Ishikawa (cell line): ENCODE measurements at regions not wholly inside any gene's neighbourhood (a gene's known extent, or its start where the extent isn't known, plus 50 kb on each side); places are given as distances from the start of the nearest gene placed in this dataset.

Experiments
- CEBPB ChIP-seq: IDR thresholded peaks from 2 replicates; pipeline ENCODE4 v1.6.1; 2012
- CREB1 ChIP-seq: IDR thresholded peaks from 2 replicates; pipeline ENCODE4 v1.6.1; 2012; ENCODE audit warnings: low read depth
- EGR1 ChIP-seq: IDR thresholded peaks from 2 replicates; pipeline ENCODE4 v1.6.1; 2012
- EP300 ChIP-seq: IDR thresholded peaks from 2 replicates; pipeline ENCODE4 v1.6.1; 2012; ENCODE audit warnings: borderline replicate concordance
- FOXM1 ChIP-seq: IDR thresholded peaks from 2 replicates; pipeline ENCODE4 v1.6.1; 2012; ENCODE audit warnings: low read depth, borderline replicate concordance
- NFIC ChIP-seq: IDR thresholded peaks from 2 replicates; pipeline ENCODE4 v1.6.1; 2012
- RAD21 ChIP-seq: IDR thresholded peaks from 2 replicates; pipeline ENCODE4 v1.6.1; 2012; ENCODE audit warnings: low read depth
- TAF1 ChIP-seq: IDR thresholded peaks from 2 replicates; pipeline ENCODE4 v1.6.1; 2012; ENCODE audit warnings: low read depth, mild to moderate bottlenecking
- TCF12 ChIP-seq: IDR thresholded peaks from 2 replicates; pipeline ENCODE4 v1.6.1; 2012; ENCODE audit warnings: low read depth
- TEAD4 ChIP-seq: IDR thresholded peaks from 2 replicates; pipeline ENCODE4 v1.6.1; 2012
- YY1 ChIP-seq: IDR thresholded peaks from 2 replicates; pipeline ENCODE4 v1.6.1; 2012; ENCODE audit warnings: low read depth
- ZBTB7A ChIP-seq: IDR thresholded peaks from 2 replicates; pipeline ENCODE4 v1.6.1; 2012; ENCODE audit warnings: low read depth
- TF ChIP-seq, protein P1 (sequence below): IDR thresholded peaks from 2 replicates; pipeline ENCODE4 v1.6.1; 2012
- TF ChIP-seq, protein P2 (sequence below): IDR thresholded peaks from 2 replicates; pipeline ENCODE4 v1.6.1; 2012; ENCODE audit warnings: low read depth, mild to moderate bottlenecking
- TF ChIP-seq, protein P3 (sequence below): IDR thresholded peaks from 2 replicates; pipeline ENCODE4 v1.6.1; 2012

DNA sequence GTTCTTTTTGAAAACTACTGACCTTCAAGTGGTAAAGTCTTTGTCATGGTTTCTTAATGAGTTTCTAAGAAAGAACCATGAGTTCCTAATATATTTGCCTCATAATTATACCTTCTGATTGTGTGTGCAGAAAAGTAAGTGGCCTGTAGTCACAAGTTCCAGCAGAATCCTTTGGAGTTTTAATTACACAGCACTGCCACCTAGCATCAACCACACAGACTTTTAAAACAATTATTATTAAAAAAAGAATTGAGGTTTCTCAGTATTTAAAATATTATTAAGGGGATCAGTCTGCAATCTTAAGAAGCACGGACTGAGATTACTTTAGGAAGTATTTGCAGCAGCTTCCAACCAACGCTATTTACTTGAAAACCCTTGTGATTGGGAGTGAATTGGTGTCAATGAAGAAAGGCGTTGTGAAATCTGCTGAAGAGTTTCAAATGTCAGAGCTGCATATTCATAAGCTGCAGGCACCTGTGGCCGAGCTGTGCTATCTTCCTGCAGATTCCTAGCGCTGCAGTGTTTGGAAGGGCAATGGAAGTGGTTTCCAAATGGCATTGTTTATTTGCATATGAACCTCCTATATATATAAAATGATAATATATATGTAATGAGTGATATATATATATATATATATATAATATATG is 1074.2 kb upstream of the WWC1 start:
- TF ChIP-seq NFIC (no peak), TCF12 (no peak), ZBTB7A (no peak), RAD21 (no peak), TAF1 (no peak), CREB1 (no peak), YY1 (no peak), TEAD4 (no peak), CEBPB (no peak), EGR1 (no peak), FOXM1 (no peak), EP300 (no peak)
- TF ChIP-seq, protein P1, sequence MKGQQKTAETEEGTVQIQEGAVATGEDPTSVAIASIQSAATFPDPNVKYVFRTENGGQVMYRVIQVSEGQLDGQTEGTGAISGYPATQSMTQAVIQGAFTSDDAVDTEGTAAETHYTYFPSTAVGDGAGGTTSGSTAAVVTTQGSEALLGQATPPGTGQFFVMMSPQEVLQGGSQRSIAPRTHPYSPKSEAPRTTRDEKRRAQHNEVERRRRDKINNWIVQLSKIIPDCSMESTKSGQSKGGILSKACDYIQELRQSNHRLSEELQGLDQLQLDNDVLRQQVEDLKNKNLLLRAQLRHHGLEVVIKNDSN, result no peak
- TF ChIP-seq, protein P2, sequence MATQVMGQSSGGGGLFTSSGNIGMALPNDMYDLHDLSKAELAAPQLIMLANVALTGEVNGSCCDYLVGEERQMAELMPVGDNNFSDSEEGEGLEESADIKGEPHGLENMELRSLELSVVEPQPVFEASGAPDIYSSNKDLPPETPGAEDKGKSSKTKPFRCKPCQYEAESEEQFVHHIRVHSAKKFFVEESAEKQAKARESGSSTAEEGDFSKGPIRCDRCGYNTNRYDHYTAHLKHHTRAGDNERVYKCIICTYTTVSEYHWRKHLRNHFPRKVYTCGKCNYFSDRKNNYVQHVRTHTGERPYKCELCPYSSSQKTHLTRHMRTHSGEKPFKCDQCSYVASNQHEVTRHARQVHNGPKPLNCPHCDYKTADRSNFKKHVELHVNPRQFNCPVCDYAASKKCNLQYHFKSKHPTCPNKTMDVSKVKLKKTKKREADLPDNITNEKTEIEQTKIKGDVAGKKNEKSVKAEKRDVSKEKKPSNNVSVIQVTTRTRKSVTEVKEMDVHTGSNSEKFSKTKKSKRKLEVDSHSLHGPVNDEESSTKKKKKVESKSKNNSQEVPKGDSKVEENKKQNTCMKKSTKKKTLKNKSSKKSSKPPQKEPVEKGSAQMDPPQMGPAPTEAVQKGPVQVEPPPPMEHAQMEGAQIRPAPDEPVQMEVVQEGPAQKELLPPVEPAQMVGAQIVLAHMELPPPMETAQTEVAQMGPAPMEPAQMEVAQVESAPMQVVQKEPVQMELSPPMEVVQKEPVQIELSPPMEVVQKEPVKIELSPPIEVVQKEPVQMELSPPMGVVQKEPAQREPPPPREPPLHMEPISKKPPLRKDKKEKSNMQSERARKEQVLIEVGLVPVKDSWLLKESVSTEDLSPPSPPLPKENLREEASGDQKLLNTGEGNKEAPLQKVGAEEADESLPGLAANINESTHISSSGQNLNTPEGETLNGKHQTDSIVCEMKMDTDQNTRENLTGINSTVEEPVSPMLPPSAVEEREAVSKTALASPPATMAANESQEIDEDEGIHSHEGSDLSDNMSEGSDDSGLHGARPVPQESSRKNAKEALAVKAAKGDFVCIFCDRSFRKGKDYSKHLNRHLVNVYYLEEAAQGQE, result no peak
- TF ChIP-seq, protein P3, sequence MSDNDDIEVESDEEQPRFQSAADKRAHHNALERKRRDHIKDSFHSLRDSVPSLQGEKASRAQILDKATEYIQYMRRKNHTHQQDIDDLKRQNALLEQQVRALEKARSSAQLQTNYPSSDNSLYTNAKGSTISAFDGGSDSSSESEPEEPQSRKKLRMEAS, result no peak

DNA sequence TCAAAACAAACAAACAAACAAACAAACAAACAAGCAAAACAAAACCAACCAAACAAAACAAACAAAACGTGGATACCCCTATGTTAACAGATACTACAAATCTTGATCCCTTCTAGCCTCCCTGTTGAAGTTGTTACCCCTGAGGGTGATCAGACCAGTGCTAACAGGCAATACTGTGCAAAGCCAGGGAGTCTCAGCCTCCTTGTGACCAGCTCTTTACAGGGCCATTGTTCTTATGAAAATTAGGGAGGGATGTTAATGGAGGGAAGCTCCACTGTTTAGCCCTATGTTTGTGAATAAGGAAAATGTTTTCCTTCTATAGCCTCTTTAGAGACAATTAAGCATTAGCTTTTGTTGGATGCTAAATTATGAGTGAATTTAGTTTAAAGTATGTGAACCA is 1072.1 kb upstream of the WWC1 start:
- TF ChIP-seq, protein P3, result no peak
- no peak for TF ChIP-seq EP300
- no peak for TF ChIP-seq CEBPB
- TF ChIP-seq, protein P1, result no peak
- no peak for TF ChIP-seq YY1
- no peak for TF ChIP-seq ZBTB7A
- TF ChIP-seq TEAD4, result no peak
- TF ChIP-seq TAF1, result no peak
- no peak for TF ChIP-seq RAD21
- TF ChIP-seq FOXM1, result no peak
- TF ChIP-seq EGR1, result no peak
- TF ChIP-seq TCF12, result no peak
- TF ChIP-seq, protein P2, result no peak
- TF ChIP-seq NFIC, result no peak

DNA sequence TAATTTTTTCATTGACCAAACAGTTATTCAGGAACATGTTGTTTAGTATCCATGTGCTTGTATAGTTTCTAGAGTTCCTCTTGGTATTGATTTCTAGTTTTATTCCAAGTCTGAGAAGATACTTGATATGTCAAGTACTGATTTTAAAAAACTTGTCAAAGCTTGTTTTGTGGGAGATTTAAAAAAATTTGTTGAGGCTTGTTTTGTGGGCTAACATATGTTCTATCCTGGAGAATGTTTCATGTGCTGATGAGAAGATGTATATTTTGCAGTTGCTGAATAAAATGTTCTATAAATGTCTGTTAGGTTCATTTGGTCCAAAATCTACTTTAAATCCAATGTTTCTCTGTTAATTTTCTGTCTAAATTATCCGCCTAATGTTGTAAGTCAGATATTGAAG is 1065.1 kb upstream of the WWC1 start:
- TF ChIP-seq NFIC (no peak), EGR1 (no peak), CEBPB (no peak), FOXM1 (no peak), YY1 (no peak), TAF1 (no peak), TEAD4 (no peak), ZBTB7A (no peak), TCF12 (no peak), RAD21 (no peak), EP300 (no peak), CREB1 (no peak)
- TF ChIP-seq, protein P3, result no peak
- TF ChIP-seq, protein P2, result no peak
- TF ChIP-seq, protein P1, result no peak
